ENCODE measurements at regions not wholly inside any gene's neighbourhood (a gene's known extent, or its start where the extent isn't known, plus 50 kb on each side); places are given as distances from the start of the nearest gene placed in this dataset.

GRCh38 chr4:116880625-116881024 is 204.8 kb downstream of the TRAM1L1 start:
- H2AFZ ChIP-seq (ENCODE audit: low read length) = no peak overlapping the region
- no peaks in the 10 kb centered on the region for H3K9me3 ChIP-seq (replicated peaks in 1 of 2; ENCODE audit: control insufficient read depth in 2 of 2, insufficient read depth in 1 of 2, low read depth in 1 of 2, low read length in 2 of 2)
- H3K27ac ChIP-seq (replicated peaks; ENCODE audit: low read length) = no peak overlapping the region
- H2BK5ac ChIP-seq (ENCODE audit: low read length) = no peak overlapping the region
- no CpG with 5 or more reads among the region's 1 CpG for WGBS, 2 donors (ENCODE audit: extremely low coverage in 2 of 2, insufficient read length in 2 of 2, insufficient replicate concordance in 1 of 2)
- H3K4ac ChIP-seq (ENCODE audit: low read length) = no peak overlapping the region
- no peak overlapping the region for H3K4me3 ChIP-seq (ENCODE audit: low read length in 2 of 2)
- H3K4me2 ChIP-seq (ENCODE audit: insufficient read depth, low read length, poor library complexity, severe bottlenecking) = no peak overlapping the region
- no peak for DNase-seq (ENCODE audit: low spot score)
- H2BK120ac ChIP-seq (ENCODE audit: low read depth, low read length) = no peak overlapping the region
- H3K27me3 ChIP-seq (ENCODE audit: control insufficient read depth in 3 of 3, insufficient read depth in 3 of 3, low read depth in 1 of 3, low read length in 3 of 3) = no peaks in the 10 kb centered on the region
- no peak overlapping the region for H2BK15ac ChIP-seq (ENCODE audit: low read length)
- no peak overlapping the region for H4K8ac ChIP-seq (ENCODE audit: low read depth, low read length)
- no peak overlapping the region for H3K9ac ChIP-seq (ENCODE audit: low read depth, low read length, poor library complexity)
- no peak overlapping the region for H3K18ac ChIP-seq (ENCODE audit: low read length)
- H2BK12ac ChIP-seq (ENCODE audit: low read length) = no peak overlapping the region
- no peaks in the 10 kb centered on the region for H3K36me3 ChIP-seq (replicated peaks in 1 of 2; ENCODE audit: control insufficient read depth in 2 of 2, insufficient read depth in 2 of 2, low read length in 2 of 2)
- no peak overlapping the region for H3K23ac ChIP-seq (ENCODE audit: low read depth, low read length, poor library complexity)
- H3K4me1 ChIP-seq (ENCODE audit: control insufficient read depth in 2 of 2, insufficient read depth in 1 of 2, low read depth in 1 of 2, low read length in 2 of 2) = no peaks in the 10 kb centered on the region
- H4K91ac ChIP-seq (ENCODE audit: low read depth, low read length, poor library complexity) = no peak overlapping the region
- no peak overlapping the region for H2AK5ac ChIP-seq (ENCODE audit: low read depth, low read length)
- no peak overlapping the region for H3K14ac ChIP-seq (ENCODE audit: low read length)
- no peaks in the 10 kb centered on the region for H3K79me1 ChIP-seq (ENCODE audit: low read depth, low read length)

GRCh38 chr4:116878280-116878679 is 207.1 kb downstream of the TRAM1L1 start:
- Histone ChIP-seq H3K4me3 (ENCODE audit: low read length in 2 of 2) (no peak overlapping the region), H2AFZ (ENCODE audit: low read length) (no peak overlapping the region), H3K36me3 (replicated peaks in 1 of 2; ENCODE audit: control insufficient read depth in 2 of 2, insufficient read depth in 2 of 2, low read length in 2 of 2) (no peaks in the 10 kb centered on the region), H3K9ac (ENCODE audit: low read depth, low read length, poor library complexity) (no peak overlapping the region), H2BK120ac (ENCODE audit: low read depth, low read length) (no peak overlapping the region), H3K4me1 (ENCODE audit: control insufficient read depth in 2 of 2, insufficient read depth in 1 of 2, low read depth in 1 of 2, low read length in 2 of 2) (no peaks in the 10 kb centered on the region), H4K91ac (ENCODE audit: low read depth, low read length, poor library complexity) (no peak overlapping the region), H3K79me1 (ENCODE audit: low read depth, low read length) (no peaks in the 10 kb centered on the region), H3K23ac (ENCODE audit: low read depth, low read length, poor library complexity) (no peak overlapping the region), H2BK5ac (ENCODE audit: low read length) (no peak overlapping the region), H3K18ac (ENCODE audit: low read length) (no peak overlapping the region), H3K9me3 (replicated peaks in 1 of 2; ENCODE audit: control insufficient read depth in 2 of 2, insufficient read depth in 1 of 2, low read depth in 1 of 2, low read length in 2 of 2) (no peaks in the 10 kb centered on the region), H2AK5ac (ENCODE audit: low read depth, low read length) (no peak overlapping the region), H3K27ac (replicated peaks; ENCODE audit: low read length) (no peak overlapping the region), H3K4me2 (ENCODE audit: insufficient read depth, low read length, poor library complexity, severe bottlenecking) (no peak overlapping the region), H3K4ac (ENCODE audit: low read length) (no peak overlapping the region), H3K27me3 (ENCODE audit: control insufficient read depth in 3 of 3, insufficient read depth in 3 of 3, low read depth in 1 of 3, low read length in 3 of 3) (no peaks in the 10 kb centered on the region), H2BK12ac (ENCODE audit: low read length) (no peak overlapping the region), H2BK15ac (ENCODE audit: low read length) (no peak overlapping the region), H4K8ac (ENCODE audit: low read depth, low read length) (no peak overlapping the region), H3K14ac (ENCODE audit: low read length) (no peak overlapping the region)
- no peak for DNase-seq (ENCODE audit: low spot score)

- WGBS, 2 donors (ENCODE audit: extremely low coverage in 2 of 2, insufficient read length in 2 of 2, insufficient replicate concordance in 1 of 2) = no CpG with 5 or more reads among the region's 1 CpG
- no peak overlapping the region for H2BK15ac ChIP-seq (ENCODE audit: low read length)
- no peaks in the 10 kb centered on the region for H3K79me1 ChIP-seq (ENCODE audit: low read depth, low read length)
- H3K4ac ChIP-seq (ENCODE audit: low read length) = no peak overlapping the region
- H2BK120ac ChIP-seq (ENCODE audit: low read depth, low read length) = no peak overlapping the region
- H4K8ac ChIP-seq (ENCODE audit: low read depth, low read length) = no peak overlapping the region
- H3K14ac ChIP-seq (ENCODE audit: low read length) = no peak overlapping the region
- no peaks in the 10 kb centered on the region for H3K36me3 ChIP-seq (replicated peaks in 1 of 2; ENCODE audit: control insufficient read depth in 2 of 2, insufficient read depth in 2 of 2, low read length in 2 of 2)
- no peak overlapping the region for H3K23ac ChIP-seq (ENCODE audit: low read depth, low read length, poor library complexity)
- H2AK5ac ChIP-seq (ENCODE audit: low read depth, low read length) = no peak overlapping the region
- H3K27me3 ChIP-seq (ENCODE audit: control insufficient read depth in 3 of 3, insufficient read depth in 3 of 3, low read depth in 1 of 3, low read length in 3 of 3) = no peaks in the 10 kb centered on the region
- no peaks in the 10 kb centered on the region for H3K4me1 ChIP-seq (ENCODE audit: control insufficient read depth in 2 of 2, insufficient read depth in 1 of 2, low read depth in 1 of 2, low read length in 2 of 2)
- H4K91ac ChIP-seq (ENCODE audit: low read depth, low read length, poor library complexity) = no peak overlapping the region
- no peak overlapping the region for H3K18ac ChIP-seq (ENCODE audit: low read length)
- H3K9me3 ChIP-seq (replicated peaks in 1 of 2; ENCODE audit: control insufficient read depth in 2 of 2, insufficient read depth in 1 of 2, low read depth in 1 of 2, low read length in 2 of 2) = no peaks in the 10 kb centered on the region
- no peak overlapping the region for H3K4me2 ChIP-seq (ENCODE audit: insufficient read depth, low read length, poor library complexity, severe bottlenecking)
- H2BK5ac ChIP-seq (ENCODE audit: low read length) = no peak overlapping the region
- no peak for DNase-seq (ENCODE audit: low spot score)
- H2BK12ac ChIP-seq (ENCODE audit: low read length) = no peak overlapping the region
- H3K9ac ChIP-seq (ENCODE audit: low read depth, low read length, poor library complexity) = no peak overlapping the region
- H2AFZ ChIP-seq (ENCODE audit: low read length) = no peak overlapping the region
- no peak overlapping the region for H3K4me3 ChIP-seq (ENCODE audit: low read length in 2 of 2)
- no peak overlapping the region for H3K27ac ChIP-seq (replicated peaks; ENCODE audit: low read length)
These were observed 208.3 kb downstream of the TRAM1L1 start for GRCh38 chr4:116877069-116877468.

GRCh38 chr4:116872941-116873340 is 212.4 kb downstream of the TRAM1L1 start:
- Histone ChIP-seq H2BK5ac (ENCODE audit: low read length) (no peak overlapping the region), H3K14ac (ENCODE audit: low read length) (no peak overlapping the region), H3K36me3 (replicated peaks in 1 of 2; ENCODE audit: control insufficient read depth in 2 of 2, insufficient read depth in 2 of 2, low read length in 2 of 2) (no peaks in the 10 kb centered on the region), H2AFZ (ENCODE audit: low read length) (no peak overlapping the region), H2AK5ac (ENCODE audit: low read depth, low read length) (no peak overlapping the region), H3K27ac (replicated peaks; ENCODE audit: low read length) (no peak overlapping the region), H3K79me1 (ENCODE audit: low read depth, low read length) (no peaks in the 10 kb centered on the region), H3K4me1 (ENCODE audit: control insufficient read depth in 2 of 2, insufficient read depth in 1 of 2, low read depth in 1 of 2, low read length in 2 of 2) (peaks cover 0 to 2% of the 10 kb centered on the region in 2 donors), H3K9ac (ENCODE audit: low read depth, low read length, poor library complexity) (no peak overlapping the region), H3K4ac (ENCODE audit: low read length) (no peak overlapping the region), H2BK12ac (ENCODE audit: low read length) (no peak overlapping the region), H3K9me3 (replicated peaks in 1 of 2; ENCODE audit: control insufficient read depth in 2 of 2, insufficient read depth in 1 of 2, low read depth in 1 of 2, low read length in 2 of 2) (no peaks in the 10 kb centered on the region), H3K4me3 (ENCODE audit: low read length in 2 of 2) (no peak overlapping the region), H3K18ac (ENCODE audit: low read length) (no peak overlapping the region), H4K8ac (ENCODE audit: low read depth, low read length) (no peak overlapping the region), H2BK120ac (ENCODE audit: low read depth, low read length) (no peak overlapping the region), H4K91ac (ENCODE audit: low read depth, low read length, poor library complexity) (no peak overlapping the region), H3K4me2 (ENCODE audit: insufficient read depth, low read length, poor library complexity, severe bottlenecking) (no peak overlapping the region), H2BK15ac (ENCODE audit: low read length) (no peak overlapping the region), H3K23ac (ENCODE audit: low read depth, low read length, poor library complexity) (no peak overlapping the region), H3K27me3 (ENCODE audit: control insufficient read depth in 3 of 3, insufficient read depth in 3 of 3, low read depth in 1 of 3, low read length in 3 of 3) (no peaks in the 10 kb centered on the region)
- no peak for DNase-seq (ENCODE audit: low spot score)
- WGBS, 2 donors (ENCODE audit: extremely low coverage in 2 of 2, insufficient read length in 2 of 2, insufficient replicate concordance in 1 of 2) = no CpG with 5 or more reads among the region's 1 CpG

Data from neuronal stem cell (in vitro differentiated cells).